Chondrocyte (in vitro differentiated cells): ENCODE measurements at regions not wholly inside any gene's neighbourhood (a gene's known extent, or its start where the extent isn't known, plus 50 kb on each side); places are given as distances from the start of the nearest gene placed in this dataset.
"Not testable (repeated sequence)": the region's sequence is repeated elsewhere in the genome, so short reads cannot be mapped to it uniquely, and the experiment has no call there.

Experiments used
- DNase-seq: peaks from one replicate; pipeline ENCODE4 v3.0.0; 2021; ENCODE audit warnings: mixed read lengths, low spot score
- H3K27ac Mint-ChIP-seq: one replicate; pipeline ENCODE4 v1.8.0; 2021; ENCODE audit warnings: mild to moderate bottlenecking, moderate library complexity, mixed read lengths; ENCODE audit not compliant: unreplicated experiment
- H3K27me3 Mint-ChIP-seq: 2 replicates; pipeline ENCODE4 v1.8.0; 2021; ENCODE audit warnings: low read depth, mixed read lengths
- H3K36me3 Mint-ChIP-seq: 2 replicates; pipeline ENCODE4 v1.8.0; 2021; ENCODE audit warnings: low read depth, mixed read lengths
- H3K4me1 Mint-ChIP-seq: 2 replicates; pipeline ENCODE4 v1.8.0; 2021; ENCODE audit warnings: low read depth, mild to moderate bottlenecking, mixed read lengths
- H3K4me3 Mint-ChIP-seq: one replicate; pipeline ENCODE4 v1.8.0; 2021; ENCODE audit warnings: mild to moderate bottlenecking, moderate library complexity, mixed read lengths; ENCODE audit not compliant: unreplicated experiment
- H3K9me3 Mint-ChIP-seq: 2 replicates; pipeline ENCODE4 v1.8.0; 2021; ENCODE audit warnings: low read depth, mixed read lengths
- TF ChIP-seq, protein P1 (sequence below): fragments of 200-600 bp; sonication (generic); IDR thresholded peaks from 2 replicates; pipeline ENCODE4 v1.5.0; 2021; ENCODE audit warnings: antibody characterized with exemption, mild to moderate bottlenecking, moderate library complexity

DNA sequence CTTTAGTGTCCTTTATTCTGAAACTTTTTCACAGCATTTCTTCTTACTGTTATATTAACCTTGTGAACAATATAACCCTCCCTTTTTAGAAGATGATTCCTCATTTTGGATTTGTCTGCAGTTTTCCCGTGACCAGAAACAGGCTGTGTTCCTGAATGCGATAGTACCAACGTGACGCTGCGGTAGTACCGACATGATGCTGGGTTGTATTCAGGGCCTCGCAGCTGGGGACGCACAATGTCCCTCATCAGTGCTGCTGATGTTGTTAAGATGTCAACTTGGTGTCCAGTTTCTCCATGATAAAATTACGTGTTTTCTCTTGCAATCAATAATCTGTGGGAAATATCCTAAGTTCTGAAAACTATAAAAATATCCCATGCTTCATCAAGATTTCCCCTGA lies 761.4 kb upstream of the TPTE start:
- H3K4me1 Mint-ChIP-seq, result no peaks in the 10 kb centered on the region
- TF ChIP-seq, protein P1, sequence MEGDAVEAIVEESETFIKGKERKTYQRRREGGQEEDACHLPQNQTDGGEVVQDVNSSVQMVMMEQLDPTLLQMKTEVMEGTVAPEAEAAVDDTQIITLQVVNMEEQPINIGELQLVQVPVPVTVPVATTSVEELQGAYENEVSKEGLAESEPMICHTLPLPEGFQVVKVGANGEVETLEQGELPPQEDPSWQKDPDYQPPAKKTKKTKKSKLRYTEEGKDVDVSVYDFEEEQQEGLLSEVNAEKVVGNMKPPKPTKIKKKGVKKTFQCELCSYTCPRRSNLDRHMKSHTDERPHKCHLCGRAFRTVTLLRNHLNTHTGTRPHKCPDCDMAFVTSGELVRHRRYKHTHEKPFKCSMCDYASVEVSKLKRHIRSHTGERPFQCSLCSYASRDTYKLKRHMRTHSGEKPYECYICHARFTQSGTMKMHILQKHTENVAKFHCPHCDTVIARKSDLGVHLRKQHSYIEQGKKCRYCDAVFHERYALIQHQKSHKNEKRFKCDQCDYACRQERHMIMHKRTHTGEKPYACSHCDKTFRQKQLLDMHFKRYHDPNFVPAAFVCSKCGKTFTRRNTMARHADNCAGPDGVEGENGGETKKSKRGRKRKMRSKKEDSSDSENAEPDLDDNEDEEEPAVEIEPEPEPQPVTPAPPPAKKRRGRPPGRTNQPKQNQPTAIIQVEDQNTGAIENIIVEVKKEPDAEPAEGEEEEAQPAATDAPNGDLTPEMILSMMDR, result no peak
- H3K27me3 Mint-ChIP-seq, result no peaks in the 10 kb centered on the region
- no peak for DNase-seq
- H3K27ac Mint-ChIP-seq, result no peak overlapping the region
- H3K4me3 Mint-ChIP-seq, result no peak overlapping the region
- H3K36me3 Mint-ChIP-seq, result no peaks in the 10 kb centered on the region
- peaks cover 7% of the 10 kb centered on the region for H3K9me3 Mint-ChIP-seq

DNA sequence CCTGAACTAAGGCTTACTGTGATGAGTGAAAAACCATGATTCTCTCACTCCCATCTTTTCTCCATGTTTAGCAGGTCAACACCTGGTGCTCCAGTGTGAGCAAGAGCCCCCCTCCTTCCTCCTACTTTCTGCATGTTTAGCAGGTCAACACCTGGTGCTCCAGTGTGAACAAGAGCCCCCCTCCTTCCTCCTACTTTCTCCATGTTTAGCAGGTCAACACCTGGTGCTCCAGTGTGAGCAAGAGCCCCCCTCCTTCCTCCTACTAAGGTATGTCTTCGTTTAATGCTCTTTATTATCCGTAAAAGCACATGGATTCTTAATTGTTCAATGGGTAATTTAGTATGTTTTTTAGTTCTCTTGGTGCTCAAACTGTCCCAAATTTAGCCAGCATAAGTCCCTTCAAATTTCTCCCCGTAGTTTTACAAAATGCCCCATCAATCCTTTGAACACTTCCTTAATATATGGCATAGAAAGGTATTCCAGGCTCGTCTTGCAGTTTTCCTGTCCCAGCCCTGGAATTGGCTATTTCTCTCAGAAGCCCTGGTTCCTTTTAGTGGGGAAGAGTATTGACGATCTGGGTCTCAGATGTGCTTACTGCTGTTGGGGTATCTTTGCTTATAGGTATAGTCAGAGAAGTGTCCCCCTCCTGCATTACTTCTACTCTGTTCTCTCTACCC lies 760.8 kb upstream of the TPTE start:
- Mint-ChIP-seq H3K9me3 (peaks cover 6% of the 10 kb centered on the region), H3K27ac (no peak overlapping the region), H3K27me3 (no peaks in the 10 kb centered on the region), H3K36me3 (no peaks in the 10 kb centered on the region), H3K4me3 (no peak overlapping the region), H3K4me1 (no peaks in the 10 kb centered on the region)
- DNase-seq, result no peak
- TF ChIP-seq, protein P1, result no peak

DNA sequence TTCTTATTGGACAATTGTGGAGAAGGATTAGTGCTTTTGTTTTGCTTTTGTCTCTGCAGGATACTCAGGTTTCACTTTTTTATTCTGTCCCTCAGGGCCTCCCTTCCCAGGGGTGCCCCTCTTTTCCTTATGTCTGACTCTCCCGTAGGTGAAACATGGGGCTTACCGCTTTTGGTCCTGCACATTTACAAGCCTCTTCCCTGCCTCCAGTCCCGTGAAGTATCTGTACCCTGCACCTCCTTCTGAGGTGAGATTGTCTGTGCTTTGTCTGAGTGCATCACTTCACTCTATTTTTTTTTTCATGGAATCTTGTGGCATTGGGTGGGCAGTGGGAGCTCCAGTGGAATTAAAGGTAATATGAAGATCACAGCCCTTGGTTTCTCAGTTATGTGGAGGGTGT lies 758.1 kb upstream of the TPTE start:
- TF ChIP-seq, protein P1, result no peak
- H3K27me3 Mint-ChIP-seq, result no peaks in the 10 kb centered on the region
- H3K4me3 Mint-ChIP-seq, result no peak overlapping the region
- no peak for DNase-seq
- H3K9me3 Mint-ChIP-seq, result no peaks in the 10 kb centered on the region
- H3K36me3 Mint-ChIP-seq, result no peaks in the 10 kb centered on the region
- no peak overlapping the region for H3K27ac Mint-ChIP-seq
- H3K4me1 Mint-ChIP-seq, result no peaks in the 10 kb centered on the region

DNA sequence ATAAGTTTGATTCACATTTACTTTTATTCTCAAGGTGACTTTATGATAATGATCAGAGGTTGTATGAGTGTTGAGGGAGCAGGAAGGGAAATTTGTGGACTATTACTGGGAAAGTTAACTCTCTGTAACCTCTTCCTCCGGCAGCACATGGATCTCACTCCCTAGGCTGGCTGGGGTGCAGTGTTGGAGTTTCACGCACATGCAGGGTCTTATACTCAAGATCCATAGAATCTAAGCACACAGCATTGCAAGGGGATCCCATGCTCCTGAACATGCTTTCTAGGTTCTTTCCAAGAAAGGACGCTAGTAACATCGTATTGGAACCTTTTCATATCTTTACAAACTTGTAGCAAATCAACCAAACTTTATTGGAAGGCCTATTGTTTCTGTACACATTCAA lies 757.6 kb upstream of the TPTE start:
- TF ChIP-seq, protein P1, result no peak

DNA sequence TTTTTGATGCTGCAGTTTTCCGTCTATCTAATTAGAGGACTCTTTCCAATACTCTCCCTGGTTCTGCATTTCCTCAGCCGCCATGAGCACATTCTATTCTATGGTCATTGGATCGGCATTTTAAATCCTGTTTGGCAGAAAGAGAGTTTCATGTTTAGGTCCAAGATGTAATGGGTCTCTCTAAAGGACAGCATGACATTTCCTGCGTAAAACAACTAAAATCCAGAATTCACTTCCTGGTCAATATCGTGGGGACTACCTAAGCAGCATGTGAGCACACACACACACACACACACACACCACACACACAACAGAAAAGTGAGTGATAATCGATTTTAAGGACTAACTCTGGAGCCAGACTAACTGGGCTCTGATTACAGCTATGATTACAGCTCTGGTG lies 757.1 kb upstream of the TPTE start:
- not testable (repeated sequence) for H3K4me1 Mint-ChIP-seq, H3K27me3 Mint-ChIP-seq, H3K27ac Mint-ChIP-seq, H3K4me3 Mint-ChIP-seq, H3K36me3 Mint-ChIP-seq, H3K9me3 Mint-ChIP-seq, DNase-seq

More for the DNA sequence above, 757.6 kb upstream of the TPTE start:
- Mint-ChIP-seq H3K4me3 (no peak overlapping the region), H3K4me1 (no peaks in the 10 kb centered on the region), H3K27ac (no peak overlapping the region), H3K36me3 (no peaks in the 10 kb centered on the region), H3K9me3 (no peaks in the 10 kb centered on the region), H3K27me3 (no peaks in the 10 kb centered on the region)
- DNase-seq, result no peak

DNA sequence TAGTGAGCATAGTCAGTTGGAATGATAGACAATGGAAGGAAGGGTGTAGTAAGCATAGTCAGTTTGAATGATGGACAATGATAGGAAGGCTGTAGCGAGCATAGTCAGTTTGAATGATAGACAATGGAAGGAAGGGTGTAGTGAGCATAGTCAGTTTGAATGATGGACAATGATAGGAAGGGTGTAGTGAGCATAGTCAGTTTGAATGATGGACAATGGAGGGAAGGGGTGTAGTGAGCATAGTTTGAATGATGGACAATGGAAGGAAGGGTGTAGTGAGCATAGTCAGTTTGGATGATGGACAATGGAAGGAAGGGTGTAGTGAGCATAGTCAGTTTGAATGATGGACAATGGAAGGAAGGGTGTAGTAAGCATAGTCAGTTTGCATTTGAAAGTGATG lies 755.8 kb upstream of the TPTE start:
- not testable (repeated sequence) for H3K4me3 Mint-ChIP-seq, H3K9me3 Mint-ChIP-seq, H3K4me1 Mint-ChIP-seq, H3K27me3 Mint-ChIP-seq, H3K27ac Mint-ChIP-seq, DNase-seq, H3K36me3 Mint-ChIP-seq

DNA sequence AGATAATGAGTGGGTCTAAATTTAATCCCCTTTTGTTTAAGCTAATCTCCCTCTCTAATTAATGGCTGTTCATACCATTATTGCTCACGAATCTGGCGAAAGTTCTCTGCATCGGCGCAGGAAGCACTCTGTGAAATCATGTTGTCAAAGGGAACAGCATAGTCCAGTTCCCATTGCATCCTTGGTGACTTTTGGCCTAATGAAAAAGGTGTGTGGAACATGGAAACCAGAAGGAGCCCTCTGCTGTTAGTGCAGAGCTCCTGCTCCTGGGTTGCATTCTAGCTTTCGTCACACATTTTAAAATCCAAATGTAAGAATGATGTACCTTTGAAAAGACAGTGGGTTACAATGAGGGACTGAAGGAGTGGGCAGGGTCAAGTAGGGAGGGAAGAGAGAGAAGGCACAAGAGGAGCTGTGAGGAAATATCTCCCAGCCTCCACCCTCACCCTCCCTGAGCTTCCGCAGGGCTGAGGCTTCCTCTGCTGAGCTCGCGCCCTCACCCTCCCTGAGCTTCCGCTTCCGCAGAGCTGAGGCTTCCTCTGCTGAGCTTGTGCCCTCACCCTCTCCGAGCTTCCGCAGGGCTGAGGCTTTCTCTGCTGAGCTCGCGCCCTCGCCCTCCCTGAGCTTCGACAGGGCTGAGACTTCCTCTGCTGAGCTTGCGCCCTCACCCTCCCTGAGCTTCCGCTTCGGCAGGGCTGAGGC lies 754.3 kb upstream of the TPTE start:
- not testable (repeated sequence) for DNase-seq, H3K4me1 Mint-ChIP-seq, H3K27ac Mint-ChIP-seq, H3K27me3 Mint-ChIP-seq, H3K4me3 Mint-ChIP-seq, H3K36me3 Mint-ChIP-seq, H3K9me3 Mint-ChIP-seq
